ENCODE measurements at regions not wholly inside any gene's neighbourhood (a gene's known extent, or its start where the extent isn't known, plus 50 kb on each side); places are given as distances from the start of the nearest gene placed in this dataset.

GRCh38 chr4:117420948-117421347 is 335.6 kb upstream of the TRAM1L1 start:
- no peak for DNase-seq (ENCODE audit: extremely low spot score, unreplicated experiment)
- Mint-ChIP-seq H3K4me3 (ENCODE audit: unreplicated experiment) (no peak overlapping the region), H3K27me3 (ENCODE audit: unreplicated experiment) (no peaks in the 10 kb centered on the region), H3K9me3 (ENCODE audit: unreplicated experiment) (no peaks in the 10 kb centered on the region), H3K4me1 (ENCODE audit: unreplicated experiment) (peaks cover 6% of the 10 kb centered on the region), H3K36me3 (ENCODE audit: unreplicated experiment) (no peaks in the 10 kb centered on the region), H3K27ac (ENCODE audit: unreplicated experiment) (no peak overlapping the region)
- TF ChIP-seq, protein P1, sequence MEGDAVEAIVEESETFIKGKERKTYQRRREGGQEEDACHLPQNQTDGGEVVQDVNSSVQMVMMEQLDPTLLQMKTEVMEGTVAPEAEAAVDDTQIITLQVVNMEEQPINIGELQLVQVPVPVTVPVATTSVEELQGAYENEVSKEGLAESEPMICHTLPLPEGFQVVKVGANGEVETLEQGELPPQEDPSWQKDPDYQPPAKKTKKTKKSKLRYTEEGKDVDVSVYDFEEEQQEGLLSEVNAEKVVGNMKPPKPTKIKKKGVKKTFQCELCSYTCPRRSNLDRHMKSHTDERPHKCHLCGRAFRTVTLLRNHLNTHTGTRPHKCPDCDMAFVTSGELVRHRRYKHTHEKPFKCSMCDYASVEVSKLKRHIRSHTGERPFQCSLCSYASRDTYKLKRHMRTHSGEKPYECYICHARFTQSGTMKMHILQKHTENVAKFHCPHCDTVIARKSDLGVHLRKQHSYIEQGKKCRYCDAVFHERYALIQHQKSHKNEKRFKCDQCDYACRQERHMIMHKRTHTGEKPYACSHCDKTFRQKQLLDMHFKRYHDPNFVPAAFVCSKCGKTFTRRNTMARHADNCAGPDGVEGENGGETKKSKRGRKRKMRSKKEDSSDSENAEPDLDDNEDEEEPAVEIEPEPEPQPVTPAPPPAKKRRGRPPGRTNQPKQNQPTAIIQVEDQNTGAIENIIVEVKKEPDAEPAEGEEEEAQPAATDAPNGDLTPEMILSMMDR (IDR thresholded peaks at IDR 0.05): no peak

- TF ChIP-seq, protein P1 (IDR thresholded peaks at IDR 0.05): no peak
- no peak for DNase-seq (ENCODE audit: extremely low spot score, unreplicated experiment)
- Mint-ChIP-seq H3K27me3 (ENCODE audit: unreplicated experiment) (peaks cover 2% of the 10 kb centered on the region), H3K9me3 (ENCODE audit: unreplicated experiment) (no peaks in the 10 kb centered on the region), H3K4me3 (ENCODE audit: unreplicated experiment) (no peak overlapping the region), H3K36me3 (ENCODE audit: unreplicated experiment) (no peaks in the 10 kb centered on the region), H3K4me1 (ENCODE audit: unreplicated experiment) (peaks cover 6% of the 10 kb centered on the region), H3K27ac (ENCODE audit: unreplicated experiment) (no peak overlapping the region)
These were observed 336.3 kb upstream of the TRAM1L1 start for GRCh38 chr4:117421706-117422105.

GRCh38 chr4:117422297-117422696 is 336.9 kb upstream of the TRAM1L1 start:
- no peaks in the 10 kb centered on the region for H3K36me3 Mint-ChIP-seq (ENCODE audit: unreplicated experiment)
- DNase-seq (ENCODE audit: extremely low spot score, unreplicated experiment): no peak
- H3K4me1 Mint-ChIP-seq (ENCODE audit: unreplicated experiment): peaks cover 6% of the 10 kb centered on the region
- H3K9me3 Mint-ChIP-seq (ENCODE audit: unreplicated experiment): no peaks in the 10 kb centered on the region
- no peak overlapping the region for H3K4me3 Mint-ChIP-seq (ENCODE audit: unreplicated experiment)
- H3K27ac Mint-ChIP-seq (ENCODE audit: unreplicated experiment): no peak overlapping the region
- TF ChIP-seq, protein P1 (IDR thresholded peaks at IDR 0.05): no peak
- H3K27me3 Mint-ChIP-seq (ENCODE audit: unreplicated experiment): peaks cover 6% of the 10 kb centered on the region

DNA sequence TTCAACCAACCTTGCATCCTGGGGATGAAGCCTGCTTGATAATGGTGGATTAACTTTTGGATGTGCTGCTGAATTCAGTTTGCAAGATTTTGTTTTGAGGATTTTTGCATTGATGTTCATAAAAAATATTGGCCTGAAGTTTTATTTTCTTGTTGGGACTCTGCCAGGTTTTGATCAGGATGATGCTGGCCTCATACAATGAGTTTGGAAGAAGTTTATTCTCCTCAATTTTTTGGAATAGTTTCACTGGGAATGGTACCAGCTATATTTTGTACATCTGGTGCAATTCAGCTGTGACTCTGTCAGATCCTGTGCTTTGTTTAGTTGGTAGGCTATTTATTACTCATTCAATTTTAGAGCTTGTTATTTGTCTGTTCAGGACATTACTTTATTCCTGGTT is 340.3 kb upstream of the TRAM1L1 start:
- Mint-ChIP-seq H3K4me1 (ENCODE audit: unreplicated experiment) (peaks cover 3% of the 10 kb centered on the region), H3K27me3 (ENCODE audit: unreplicated experiment) (peaks cover 6% of the 10 kb centered on the region), H3K9me3 (ENCODE audit: unreplicated experiment) (no peaks in the 10 kb centered on the region), H3K36me3 (ENCODE audit: unreplicated experiment) (no peaks in the 10 kb centered on the region), H3K27ac (ENCODE audit: unreplicated experiment) (no peak overlapping the region), H3K4me3 (ENCODE audit: unreplicated experiment) (no peak overlapping the region)
- no peak for DNase-seq (ENCODE audit: extremely low spot score, unreplicated experiment)
- TF ChIP-seq, protein P1 (IDR thresholded peaks at IDR 0.05): no peak

DNA sequence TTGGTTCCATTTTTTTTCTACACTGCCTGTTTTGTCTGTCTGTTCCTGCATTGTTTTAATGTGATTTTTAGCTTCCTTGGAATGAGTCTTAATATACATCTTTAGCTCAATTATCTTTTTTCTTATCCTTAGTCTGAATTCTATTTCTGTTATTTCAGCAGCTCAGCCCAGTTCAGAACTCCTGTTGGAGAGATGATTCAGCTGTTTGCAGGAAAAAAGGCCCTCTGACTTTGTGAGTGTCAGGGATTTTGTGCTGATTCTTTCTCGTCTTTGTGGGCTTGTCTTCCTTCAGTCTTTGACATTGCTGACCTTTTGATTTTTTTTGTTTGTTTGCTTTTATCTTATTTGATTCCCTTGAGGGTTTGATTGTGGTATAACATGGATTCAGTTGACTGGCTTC is 343.2 kb upstream of the TRAM1L1 start:
- Mint-ChIP-seq H3K9me3 (ENCODE audit: unreplicated experiment) (no peaks in the 10 kb centered on the region), H3K4me3 (ENCODE audit: unreplicated experiment) (no peak overlapping the region), H3K27ac (ENCODE audit: unreplicated experiment) (no peak overlapping the region), H3K36me3 (ENCODE audit: unreplicated experiment) (no peaks in the 10 kb centered on the region), H3K4me1 (ENCODE audit: unreplicated experiment) (peaks cover 3% of the 10 kb centered on the region), H3K27me3 (ENCODE audit: unreplicated experiment) (peaks cover 6% of the 10 kb centered on the region)
- TF ChIP-seq, protein P1 (IDR thresholded peaks at IDR 0.05): no peak
- no peak for DNase-seq (ENCODE audit: extremely low spot score, unreplicated experiment)
